ENCODE measurements at regions not wholly inside any gene's neighbourhood (a gene's known extent, or its start where the extent isn't known, plus 50 kb on each side); places are given as distances from the start of the nearest gene placed in this dataset.
"Not testable (repeated sequence)": the region's sequence is repeated elsewhere in the genome, so short reads cannot be mapped to it uniquely, and the experiment has no call there.

GRCh38 chr11:42311514-42311913 is 852.1 kb upstream of the LRRC4C start:
- no peak for DNase-seq (ENCODE audit: low spot score)

- DNase-seq (ENCODE audit: low spot score): no peak
Observed at GRCh38 chr11:42311944-42312343, 852.5 kb upstream of the LRRC4C start.

DNA sequence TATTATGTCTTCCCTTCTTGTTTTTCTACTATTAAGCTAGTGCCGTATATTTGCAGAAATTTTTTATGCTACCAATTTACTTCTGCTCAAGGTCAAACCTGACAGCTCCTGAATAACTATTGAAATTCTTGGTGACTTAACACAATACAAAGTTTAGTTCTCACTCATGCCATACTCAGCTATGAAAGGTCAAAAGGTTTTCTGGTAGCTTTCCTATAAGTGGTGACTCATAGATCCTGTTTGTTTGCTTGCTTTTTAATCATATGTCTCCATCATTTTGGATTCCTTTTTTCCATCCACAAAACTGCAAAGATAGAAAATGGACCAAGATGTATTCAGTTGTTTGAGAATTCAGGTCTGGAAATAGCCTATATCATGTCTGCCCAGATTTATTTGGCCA is 855.8 kb upstream of the LRRC4C start:
- no peak for DNase-seq (ENCODE audit: low spot score)

DNA sequence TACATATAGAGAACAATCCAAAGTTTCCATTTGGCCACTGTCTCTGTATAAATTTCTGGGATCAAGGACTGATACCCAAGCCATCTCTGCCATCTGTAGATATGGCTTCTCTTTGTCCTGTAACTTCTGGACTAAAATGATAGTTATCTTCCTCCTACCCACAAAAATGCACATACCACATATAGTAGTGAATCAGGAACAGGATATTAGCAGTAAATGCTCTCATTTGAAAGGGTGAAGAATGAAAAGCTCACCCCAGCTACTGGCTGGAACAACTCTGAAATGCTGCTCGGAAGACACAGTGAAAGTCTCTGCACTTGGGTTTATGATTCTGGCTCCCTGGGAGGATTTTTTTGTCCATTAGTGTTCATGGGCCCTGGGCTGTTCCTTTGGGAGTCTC is 856.4 kb upstream of the LRRC4C start:
- DNase-seq (ENCODE audit: low spot score): no peak

DNA sequence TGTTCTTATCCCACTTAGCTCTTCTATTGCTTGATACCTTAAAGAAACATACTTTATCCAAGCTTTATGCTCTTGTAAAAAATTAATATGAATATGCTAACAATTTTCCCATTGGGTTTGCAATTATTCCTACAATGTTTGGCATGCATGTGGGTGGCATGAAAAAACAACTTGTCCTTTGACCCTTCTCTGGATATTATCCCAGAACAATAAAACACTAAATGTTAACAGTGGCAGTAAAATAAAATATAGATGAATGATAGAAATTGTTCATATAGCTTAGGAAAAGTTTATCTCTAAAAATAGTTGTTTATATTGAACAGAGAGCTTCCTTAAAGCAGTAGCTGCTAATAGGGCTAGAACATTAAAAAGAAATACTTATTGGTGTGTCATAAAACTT is 860.5 kb upstream of the LRRC4C start:
- DNase-seq (ENCODE audit: low spot score): no peak

DNA sequence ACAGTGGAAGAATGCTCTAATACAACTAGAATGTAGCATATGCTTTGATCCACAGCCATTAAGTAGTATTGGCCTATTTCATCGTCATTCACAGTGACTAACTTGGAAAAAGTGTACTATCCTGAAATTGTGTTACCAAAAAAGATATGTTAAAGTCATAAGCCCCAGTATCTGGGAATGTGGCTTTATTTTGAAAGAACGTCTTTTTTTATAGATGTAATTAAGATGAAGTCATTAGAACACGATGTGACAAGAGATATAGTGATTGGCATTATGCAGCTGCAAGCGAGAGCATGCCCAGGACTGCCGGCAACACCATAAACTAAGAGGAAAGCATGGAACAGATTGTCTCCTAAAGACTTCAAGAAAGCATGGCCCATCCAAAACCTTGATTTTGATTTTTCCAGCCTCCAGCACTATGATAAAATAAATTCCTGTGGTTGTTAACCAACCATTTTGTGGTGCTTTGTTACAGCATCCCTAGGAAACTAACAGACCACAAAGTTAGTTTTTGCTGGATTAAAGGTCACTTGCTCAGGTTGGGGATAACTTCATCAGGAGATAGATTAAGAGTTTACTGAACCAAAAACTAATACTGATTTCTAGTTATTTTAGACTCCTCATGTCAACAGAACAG is 870.6 kb upstream of the LRRC4C start:
- no peak for DNase-seq (ENCODE audit: low spot score)

DNA sequence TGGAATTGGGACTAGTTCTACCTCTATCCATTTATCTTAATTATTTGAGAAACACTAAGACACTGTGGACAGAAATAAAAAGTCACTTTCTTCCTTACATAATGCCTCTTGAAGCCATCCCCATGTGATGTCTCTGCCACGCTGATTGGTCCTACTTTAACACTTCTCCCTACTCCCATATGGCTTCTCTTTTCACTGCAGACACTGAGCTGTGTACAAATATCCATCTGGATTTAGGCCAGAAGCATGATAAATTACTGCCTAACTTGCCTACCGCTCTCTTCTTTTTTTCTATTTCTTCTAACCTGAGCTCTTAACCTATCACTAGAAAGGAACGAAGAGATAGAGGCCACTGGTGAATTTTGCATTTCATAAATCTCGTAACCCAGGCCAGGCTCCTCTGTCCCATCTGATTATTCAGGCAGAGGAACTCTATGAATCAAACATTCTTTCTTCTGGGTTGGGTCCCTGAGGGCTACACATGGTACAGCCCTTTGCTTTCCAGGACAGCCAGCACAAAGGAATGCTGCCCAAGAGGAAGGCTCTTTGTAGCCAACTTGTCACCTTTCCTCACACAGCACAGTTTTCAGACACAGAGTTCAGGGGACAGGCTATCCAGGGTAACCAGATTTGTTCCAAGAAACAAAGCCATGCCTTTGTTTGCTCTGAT is 878.5 kb upstream of the LRRC4C start:
- DNase-seq (ENCODE audit: low spot score): no peak

DNA sequence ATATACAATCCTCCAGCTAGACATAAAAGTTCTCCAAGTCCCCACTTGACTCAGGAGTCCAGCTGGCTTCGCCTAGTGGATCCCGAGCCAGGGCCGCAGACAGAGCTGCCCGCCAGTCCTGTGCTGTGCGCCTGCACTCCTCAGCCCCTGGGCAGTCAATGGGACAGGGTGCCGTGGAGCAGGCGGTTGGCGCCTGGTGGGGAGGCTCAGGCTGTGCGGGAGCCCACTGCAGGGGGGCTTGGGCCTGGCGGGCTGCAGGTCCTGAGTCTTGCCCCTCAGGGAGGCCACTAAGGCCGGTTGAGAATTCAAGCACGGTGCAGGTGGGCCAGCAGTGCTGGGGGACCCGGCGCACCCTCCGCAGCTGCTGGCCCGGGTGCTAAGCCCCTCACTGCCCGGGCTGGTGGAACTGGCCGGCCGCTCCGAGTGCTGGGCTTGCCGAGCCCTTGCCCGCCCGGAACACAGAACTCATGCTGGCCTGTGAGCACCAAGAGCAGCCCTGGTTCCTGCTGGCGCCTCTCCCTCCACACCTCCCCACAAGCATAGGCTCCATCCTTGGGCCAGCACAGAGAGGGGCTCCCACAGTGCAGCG is 884.8 kb upstream of the LRRC4C start:
- DNase-seq (ENCODE audit: low spot score): no peak

DNA sequence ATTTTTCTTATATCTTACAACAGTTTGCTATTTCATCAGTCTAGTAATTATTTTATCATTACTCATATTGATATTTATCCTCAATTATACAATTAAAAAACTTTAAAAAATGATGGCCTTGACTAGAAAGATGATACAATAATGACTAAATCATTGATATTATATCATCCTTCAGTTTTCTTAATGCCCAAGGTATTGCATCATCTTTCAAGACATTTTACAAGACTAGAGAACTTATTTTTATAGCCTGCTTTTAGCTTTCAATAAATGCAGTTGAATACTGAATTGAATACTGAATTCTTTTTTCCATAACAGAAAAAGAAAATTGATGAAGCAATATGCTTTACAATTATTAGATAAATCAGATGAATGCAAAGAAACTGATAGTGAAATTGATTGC is 886.5 kb upstream of the LRRC4C start:
- no peak for DNase-seq (ENCODE audit: low spot score)

DNA sequence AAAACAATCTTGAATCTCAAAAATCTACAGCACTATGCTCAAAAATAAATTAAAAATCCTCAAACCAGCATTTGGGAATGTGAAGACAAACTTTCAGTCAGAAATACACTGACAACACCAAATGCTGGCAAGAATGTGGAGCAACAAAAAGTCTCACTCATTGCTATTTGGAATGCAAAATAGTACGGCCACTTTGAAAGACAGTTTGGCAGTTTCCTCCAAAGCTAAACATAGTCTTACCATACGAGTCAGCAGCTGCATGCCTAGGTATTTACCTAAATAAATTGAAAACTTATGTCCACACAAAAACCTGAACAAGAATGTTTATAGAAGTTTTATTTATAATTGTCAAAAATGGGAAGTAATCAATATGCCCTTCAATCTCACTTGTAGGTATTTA is 904.2 kb upstream of the LRRC4C start:
- DNase-seq (ENCODE audit: low spot score): no peak

DNA sequence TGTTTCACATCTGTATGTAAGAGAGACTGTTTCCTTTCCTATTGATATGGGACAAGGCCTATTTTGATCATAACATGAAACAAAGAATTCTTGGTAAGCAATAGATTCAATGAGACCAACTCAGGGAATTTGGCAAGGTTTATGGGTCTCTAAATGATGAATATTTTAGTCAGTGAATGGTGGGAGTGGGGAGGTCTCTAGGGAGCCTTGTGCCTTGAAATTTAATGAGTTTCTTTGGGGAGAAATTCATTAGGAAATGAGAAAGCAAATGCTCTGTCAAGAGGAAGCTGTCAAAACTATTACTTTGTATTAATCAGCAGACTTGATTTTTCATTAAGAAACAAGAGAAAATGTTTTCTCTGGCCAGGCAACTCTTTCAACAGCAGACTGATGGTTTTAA is 921.7 kb upstream of the API5 start:
- no peak for DNase-seq (ENCODE audit: low spot score)

- DNase-seq (ENCODE audit: low spot score): no peak
Observed at GRCh38 chr11:42397483-42397882, 914.3 kb upstream of the API5 start.

DNA sequence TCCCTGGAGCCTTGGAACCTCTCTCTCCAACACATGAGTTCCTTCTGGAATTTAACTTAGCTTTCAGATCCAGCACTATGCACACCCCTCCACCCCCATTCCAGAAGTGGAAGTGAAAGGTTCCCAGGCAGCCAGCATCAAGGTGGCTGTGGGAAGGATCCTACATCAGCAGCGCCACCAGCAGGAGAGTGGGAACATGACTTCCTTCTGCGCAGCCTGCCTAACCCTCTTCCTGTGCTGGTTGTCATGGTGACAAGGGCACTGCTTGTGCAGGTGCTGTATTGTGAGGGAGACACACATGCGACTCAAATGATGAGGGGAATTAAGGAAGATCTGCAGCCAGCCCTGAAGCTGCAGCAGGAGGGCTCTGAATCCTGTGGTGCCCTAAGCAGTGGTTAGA is 904.5 kb upstream of the API5 start:
- no peak for DNase-seq (ENCODE audit: low spot score)

DNA sequence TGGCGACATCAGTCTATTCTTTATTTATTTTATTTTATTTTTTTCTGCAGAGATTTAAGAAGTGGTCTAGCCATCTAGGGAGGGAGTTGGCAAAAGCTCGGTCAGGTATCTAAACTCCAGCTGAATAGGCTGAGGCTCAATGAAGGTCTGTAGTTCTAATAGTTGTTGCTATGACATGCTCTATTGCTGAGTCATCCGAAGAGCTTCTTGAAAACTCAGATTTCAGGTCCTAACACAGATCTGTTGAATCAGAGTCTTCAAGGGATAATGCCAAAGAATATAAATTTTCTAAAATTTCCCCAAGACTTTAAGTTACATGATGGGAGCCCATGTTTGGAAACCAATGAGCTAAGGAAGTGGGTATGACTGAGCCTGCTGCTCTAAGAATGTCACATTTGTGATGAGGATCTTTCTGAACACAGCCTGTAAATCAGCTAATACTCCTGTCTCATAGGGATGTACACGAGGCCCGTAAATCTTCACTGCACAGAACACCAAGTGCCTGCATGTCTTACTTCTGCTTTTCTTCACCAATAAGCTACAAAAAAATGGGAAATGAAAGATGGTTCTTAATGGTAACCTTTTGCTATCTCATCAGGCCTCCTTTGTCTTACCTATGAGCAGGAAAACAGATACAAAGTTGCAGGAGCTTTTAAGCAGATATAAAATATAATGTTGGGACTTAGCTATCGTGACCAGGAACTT is 901.4 kb upstream of the API5 start:
- DNase-seq (ENCODE audit: low spot score): no peak

DNA sequence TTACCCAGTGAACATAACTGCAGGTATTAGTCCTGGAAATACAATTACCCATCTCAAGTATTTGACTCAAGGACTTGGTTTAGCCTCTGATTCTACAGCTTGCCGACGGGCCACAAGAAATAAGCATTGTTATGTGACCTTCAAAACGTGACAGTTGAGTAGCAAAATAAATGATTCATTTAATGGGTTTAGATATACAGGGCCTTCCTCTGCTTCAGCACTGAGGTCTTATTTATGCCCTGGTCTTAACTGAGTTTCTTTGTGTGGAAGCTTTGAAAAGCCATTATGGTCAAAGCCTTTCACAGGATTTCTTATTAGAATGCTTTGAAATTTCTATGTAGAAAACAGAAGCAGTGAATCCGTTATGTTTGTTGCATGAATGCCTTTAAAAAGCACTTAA is 899.2 kb upstream of the API5 start:
- DNase-seq (ENCODE audit: low spot score): no peak

- no peak for DNase-seq (ENCODE audit: low spot score)
Observed at GRCh38 chr11:42417691-42418090, 894.1 kb upstream of the API5 start.

GRCh38 chr11:42422090-42422489 is 889.7 kb upstream of the API5 start:
- DNase-seq (ENCODE audit: low spot score): no peak

DNA sequence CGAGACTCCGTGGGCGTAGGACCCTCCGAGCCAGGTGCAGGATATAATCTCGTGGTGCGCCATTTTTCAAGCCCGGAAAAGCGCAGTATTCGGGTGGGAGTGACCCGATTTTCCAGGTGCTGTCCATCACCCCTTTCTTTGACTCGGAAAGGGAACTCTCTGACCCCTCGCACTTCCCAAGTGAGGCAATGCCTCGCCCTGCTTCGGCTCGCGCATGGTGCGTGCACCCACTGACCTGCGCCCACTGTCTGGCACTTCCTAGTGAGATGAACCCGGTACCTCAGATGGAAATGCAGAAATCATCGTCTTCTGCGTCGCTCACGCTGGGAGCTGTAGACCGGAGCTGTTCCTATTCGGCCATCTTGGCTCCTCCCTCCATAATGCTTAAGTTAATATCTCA is 876.9 kb upstream of the API5 start:
- not testable (repeated sequence) for DNase-seq (ENCODE audit: low spot score)

DNA sequence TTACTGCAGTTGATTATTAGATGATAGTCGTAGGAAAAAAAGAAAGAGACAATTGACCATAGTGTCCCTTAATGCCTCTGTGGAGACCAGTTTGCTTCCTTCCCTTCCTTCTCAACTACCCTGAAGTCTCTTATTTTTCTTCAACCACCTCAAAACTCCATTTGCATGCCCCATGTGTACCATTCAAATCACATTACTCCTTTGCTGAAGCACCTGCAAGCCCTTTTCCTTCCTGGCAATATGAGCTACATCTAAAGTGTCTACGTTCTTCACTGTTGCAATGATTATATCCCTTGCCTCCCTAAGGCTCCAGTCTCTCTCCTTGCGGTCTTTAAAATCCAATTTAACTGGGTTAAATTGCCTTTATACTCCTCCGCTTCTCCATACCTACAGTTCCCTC is 867.4 kb upstream of the API5 start:
- no peak for DNase-seq (ENCODE audit: low spot score)

DNA sequence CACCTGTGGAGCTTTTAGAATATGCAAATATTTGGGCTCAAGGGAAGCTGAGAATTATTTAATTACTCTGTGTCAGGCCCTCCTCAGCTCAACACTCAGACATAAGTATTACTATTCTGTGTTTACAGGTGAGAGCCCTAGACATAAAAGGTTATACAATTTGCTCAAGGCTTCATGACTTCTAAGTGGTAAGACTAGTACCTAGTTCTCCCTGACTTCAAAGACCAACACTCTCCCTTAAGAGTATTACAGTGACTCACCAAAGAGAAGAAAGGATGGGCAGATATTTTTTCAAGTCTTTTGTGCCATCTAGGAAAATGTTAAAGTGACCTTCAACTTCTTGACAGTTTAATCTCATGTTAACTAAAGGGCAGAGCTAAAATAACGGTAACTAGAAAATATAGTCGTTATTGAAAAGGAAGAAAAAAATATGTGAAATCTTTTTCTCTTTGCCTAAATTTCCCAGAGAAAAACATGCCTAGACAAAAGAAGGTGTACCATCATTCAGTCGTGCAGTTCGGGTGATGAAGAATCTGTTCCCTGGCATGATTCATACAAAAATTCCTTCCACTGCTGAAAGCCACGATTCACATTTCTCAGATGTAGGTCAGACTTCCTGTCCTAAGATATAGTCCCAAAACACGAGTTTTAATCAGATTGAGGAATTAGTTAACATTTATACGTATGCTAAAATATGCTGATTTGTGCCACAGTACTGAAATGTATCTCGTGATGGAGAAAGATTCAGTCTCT is 849.1 kb upstream of the API5 start:
- DNase-seq (ENCODE audit: low spot score): no peak

DNA sequence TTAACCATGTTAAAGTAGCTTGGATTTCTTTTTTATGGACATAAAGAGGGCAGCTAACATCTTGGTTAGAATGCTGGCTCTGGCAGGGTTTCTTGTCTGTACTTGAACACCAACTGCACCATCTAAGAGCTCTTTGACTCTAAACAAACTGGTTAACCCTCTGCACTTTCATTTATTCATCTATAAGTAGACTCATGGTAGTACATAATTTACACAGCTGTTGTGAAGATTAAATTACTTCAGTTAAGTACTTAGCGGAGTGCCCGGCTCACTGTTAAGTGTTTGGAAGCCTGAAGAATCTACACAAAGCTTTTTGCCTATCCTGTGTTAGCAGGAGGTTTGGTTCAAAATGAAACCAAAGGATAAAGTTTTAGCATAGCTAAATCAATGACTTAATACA is 846.2 kb upstream of the API5 start:
- no peak for DNase-seq (ENCODE audit: low spot score)

- DNase-seq (ENCODE audit: low spot score): no peak
Observed at GRCh38 chr11:42473106-42473505, 838.7 kb upstream of the API5 start.

- DNase-seq (ENCODE audit: low spot score): no peak
Observed at GRCh38 chr11:42482822-42483221, 829.0 kb upstream of the API5 start.
